WTC11 (cell line): ENCODE measurements at regions not wholly inside any gene's neighbourhood (a gene's known extent, or its start where the extent isn't known, plus 50 kb on each side); places are given as distances from the start of the nearest gene placed in this dataset.

Experiments used
- CREB1 ChIP-seq: sonication (generic); formaldehyde crosslinking; IDR thresholded peaks from 2 replicates; pipeline ENCODE4 v1.8.0; 2023; ENCODE audit warnings: mild to moderate bottlenecking, missing genetic modification reagents
- CTCF ChIP-seq: fragments of 200-600 bp; IDR thresholded peaks from 2 replicates; pipeline ENCODE4 v1.8.0; 2022; ENCODE audit warnings: antibody characterized with exemption
- E2F1 ChIP-seq: sonication (generic); formaldehyde crosslinking; IDR thresholded peaks from 2 replicates; pipeline ENCODE4 v1.8.0; 2022; ENCODE audit warnings: mild to moderate bottlenecking, missing genetic modification reagents
- FOXP1 ChIP-seq: sonication (generic); formaldehyde crosslinking; IDR thresholded peaks from 2 replicates; pipeline ENCODE4 v1.8.0; 2022; ENCODE audit warnings: missing genetic modification reagents, mild to moderate bottlenecking, moderate library complexity, borderline replicate concordance
- NR2C2 ChIP-seq: sonication (generic); formaldehyde crosslinking; IDR thresholded peaks from 2 replicates; pipeline ENCODE4 v1.8.0; 2022; ENCODE audit warnings: mild to moderate bottlenecking, missing genetic modification reagents
- ZNF232 ChIP-seq: sonication (generic); formaldehyde crosslinking; IDR thresholded peaks from 2 replicates; pipeline ENCODE4 v1.8.0; 2022; ENCODE audit warnings: mild to moderate bottlenecking, missing genetic modification reagents
- ZNF317 ChIP-seq: sonication (generic); formaldehyde crosslinking; IDR thresholded peaks from 2 replicates; pipeline ENCODE4 v1.8.1; 2023; ENCODE audit warnings: low read depth, mild to moderate bottlenecking, moderate library complexity, missing genetic modification reagents, borderline replicate concordance
- ZSCAN18 ChIP-seq: fragments of 250-450 bp; sonication (Bioruptor Pico); IDR thresholded peaks from 2 replicates; pipeline ENCODE4 v2.1.2; 2022; ENCODE audit warnings: mild to moderate bottlenecking, moderate library complexity
- TF ChIP-seq, protein P1 (sequence below): sonication (generic); formaldehyde crosslinking; IDR thresholded peaks from 2 replicates; pipeline ENCODE4 v1.8.1; 2022; ENCODE audit warnings: mild to moderate bottlenecking, missing genetic modification reagents, moderate library complexity, borderline replicate concordance

GRCh38 chr12:116480210-116480810 lies 78.9 kb upstream of the MAP1LC3B2 start:
- TF ChIP-seq CREB1 (CRISPR knock-in tag) (no peak), ZSCAN18 (no peak), NR2C2 (CRISPR knock-in tag) (no peak), CTCF (no peak), E2F1 (CRISPR knock-in tag) (no peak), ZNF232 (CRISPR knock-in tag) (no peak), FOXP1 (CRISPR knock-in tag) (no peak), ZNF317 (no peak)
- TF ChIP-seq, protein P1, sequence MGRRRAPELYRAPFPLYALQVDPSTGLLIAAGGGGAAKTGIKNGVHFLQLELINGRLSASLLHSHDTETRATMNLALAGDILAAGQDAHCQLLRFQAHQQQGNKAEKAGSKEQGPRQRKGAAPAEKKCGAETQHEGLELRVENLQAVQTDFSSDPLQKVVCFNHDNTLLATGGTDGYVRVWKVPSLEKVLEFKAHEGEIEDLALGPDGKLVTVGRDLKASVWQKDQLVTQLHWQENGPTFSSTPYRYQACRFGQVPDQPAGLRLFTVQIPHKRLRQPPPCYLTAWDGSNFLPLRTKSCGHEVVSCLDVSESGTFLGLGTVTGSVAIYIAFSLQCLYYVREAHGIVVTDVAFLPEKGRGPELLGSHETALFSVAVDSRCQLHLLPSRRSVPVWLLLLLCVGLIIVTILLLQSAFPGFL: no peak
